WTC11 (cell line): ENCODE measurements at regions not wholly inside any gene's neighbourhood (a gene's known extent, or its start where the extent isn't known, plus 50 kb on each side); places are given as distances from the start of the nearest gene placed in this dataset.

ENCODE experiments used
- ATF2 ChIP-seq: sonication (generic); formaldehyde crosslinking; IDR thresholded peaks from 2 replicates; pipeline ENCODE4 v1.8.1; 2022; ENCODE audit warnings: low read depth, missing genetic modification reagents, borderline replicate concordance
- CTCF ChIP-seq: fragments of 200-600 bp; IDR thresholded peaks from 2 replicates; pipeline ENCODE4 v1.8.0; 2022; ENCODE audit warnings: antibody characterized with exemption
- ESRRA ChIP-seq: sonication (generic); formaldehyde crosslinking; IDR thresholded peaks from 2 replicates; pipeline ENCODE4 v1.8.1; 2022; ENCODE audit warnings: mild to moderate bottlenecking, missing genetic modification reagents, borderline replicate concordance
- FOXP1 ChIP-seq: sonication (generic); formaldehyde crosslinking; IDR thresholded peaks from 2 replicates; pipeline ENCODE4 v1.8.0; 2022; ENCODE audit warnings: missing genetic modification reagents, mild to moderate bottlenecking, moderate library complexity, borderline replicate concordance
- NR2C2 ChIP-seq: sonication (generic); formaldehyde crosslinking; IDR thresholded peaks from 2 replicates; pipeline ENCODE4 v1.8.0; 2022; ENCODE audit warnings: mild to moderate bottlenecking, missing genetic modification reagents
- TEAD4 ChIP-seq: sonication (generic); formaldehyde crosslinking; IDR thresholded peaks from 2 replicates; pipeline ENCODE4 v1.8.0; 2022; ENCODE audit warnings: mild to moderate bottlenecking, missing genetic modification reagents

GRCh38 chr6:93974332-93974731, 555.0 kb upstream of the EPHA7 start:
- TF ChIP-seq ATF2 (CRISPR knock-in tag) = no peak
- no peak for TF ChIP-seq NR2C2 (CRISPR knock-in tag)
- no peak for TF ChIP-seq CTCF
- no peak for TF ChIP-seq TEAD4 (CRISPR knock-in tag)
- no peak for TF ChIP-seq ESRRA (CRISPR knock-in tag)
- TF ChIP-seq FOXP1 = no peak
